GM21786 (cell line): ENCODE measurements at regions not wholly inside any gene's neighbourhood (a gene's known extent, or its start where the extent isn't known, plus 50 kb on each side); places are given as distances from the start of the nearest gene placed in this dataset.
"Not testable (repeated sequence)": the region's sequence is repeated elsewhere in the genome, so short reads cannot be mapped to it uniquely, and the experiment has no call there.

Experiments
- ATAC-seq: cut with Tn5 transposase; IDR thresholded peaks from one replicate; pipeline ENCODE4 v1.9.1; 2021; ENCODE audit not compliant: unreplicated experiment

DNA sequence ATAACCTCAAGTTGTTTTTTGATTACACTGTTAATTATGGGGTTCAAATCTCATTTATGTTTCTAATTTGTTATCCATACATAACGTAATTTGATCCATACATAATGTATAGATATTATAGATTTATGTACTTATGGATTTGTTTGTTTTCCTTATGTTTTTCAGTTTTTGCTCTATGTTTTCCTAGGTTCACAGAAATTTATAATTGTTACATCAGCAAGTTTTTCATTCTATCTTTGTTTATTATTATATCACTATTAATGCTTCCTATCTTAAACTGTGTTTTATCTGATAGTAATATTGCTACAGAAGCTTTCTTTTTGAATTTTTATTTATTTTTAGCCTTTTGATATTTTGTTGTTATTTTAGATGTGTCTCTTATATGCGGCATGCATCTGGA is 194.3 kb upstream of the SOX21 start:
- no peak for ATAC-seq

- ATAC-seq, result no peak
Measured at GRCh38 chr13:94902722-94903407, 190.5 kb upstream of the SOX21 start.

GRCh38 chr13:94901070-94901469 is 188.7 kb upstream of the SOX21 start:
- no peak for ATAC-seq

DNA sequence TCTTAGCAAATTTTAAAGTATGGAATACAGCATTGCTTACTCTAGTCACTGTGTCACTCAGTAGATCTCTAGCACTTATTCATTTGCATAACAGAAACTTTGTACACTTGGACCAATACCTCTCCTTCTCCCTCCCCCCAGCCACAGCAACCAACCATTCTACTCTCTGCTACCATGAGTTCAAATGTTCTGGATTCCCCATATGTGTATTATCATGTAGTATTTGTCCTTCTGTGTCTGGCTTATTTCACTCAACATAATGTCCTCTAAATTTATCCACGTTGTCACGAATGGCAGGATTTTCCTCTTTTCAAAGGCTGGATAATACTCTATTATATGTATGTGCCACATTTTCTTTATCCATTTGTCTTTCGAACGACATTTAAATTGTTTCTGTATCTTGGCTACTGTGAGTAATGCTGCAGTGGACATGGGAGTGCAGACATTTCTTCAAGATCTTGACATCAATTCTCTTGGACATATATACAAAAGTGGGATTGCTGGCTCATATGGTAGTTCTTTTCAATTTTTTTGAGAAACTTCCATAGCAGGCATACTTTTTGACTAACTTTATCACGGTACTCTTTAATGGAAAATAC is 184.5 kb upstream of the SOX21 start:
- ATAC-seq, result no peak

DNA sequence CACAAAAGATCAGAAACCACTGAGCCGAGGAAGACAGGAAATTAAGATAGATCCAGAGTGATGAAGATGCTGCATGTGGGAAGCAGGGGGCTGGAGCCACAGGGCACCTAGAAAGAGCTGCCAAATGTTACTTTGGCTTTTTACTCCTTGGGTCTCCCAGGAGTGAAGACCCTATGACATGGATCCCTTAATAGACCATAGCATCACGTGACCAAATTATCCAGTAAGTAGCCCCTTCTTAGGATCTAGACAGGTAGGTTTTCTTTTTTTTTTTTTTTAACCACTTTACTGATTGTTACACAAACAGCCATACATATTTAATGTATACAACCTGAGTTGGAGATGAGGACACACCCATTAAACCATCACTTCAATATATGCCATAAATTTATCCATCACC is 183.9 kb upstream of the SOX21 start:
- ATAC-seq, result no peak

DNA sequence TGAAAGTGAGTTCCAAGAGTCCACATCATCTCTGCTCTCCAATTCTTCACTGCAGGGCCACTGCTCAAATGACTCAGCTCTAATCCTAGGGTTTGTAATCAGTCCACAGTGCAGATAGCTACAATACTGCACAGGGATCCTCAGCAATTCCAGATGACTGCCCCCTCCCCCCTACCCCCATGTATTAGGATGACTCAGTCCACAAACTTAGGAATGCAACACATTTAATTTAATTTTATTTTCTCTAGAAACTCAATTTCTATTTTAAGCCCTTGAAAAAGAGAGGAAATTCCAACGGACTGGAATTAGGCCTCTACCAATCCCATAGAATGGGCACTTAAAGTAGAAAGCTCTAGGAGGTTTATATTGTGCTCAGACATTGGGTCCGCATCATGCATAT is 173.8 kb upstream of the SOX21 start:
- no peak for ATAC-seq

- ATAC-seq, result no peak
Measured at GRCh38 chr13:94880463-94880862, 168.1 kb upstream of the SOX21 start.

GRCh38 chr13:94878602-94879165 is 166.3 kb upstream of the SOX21 start:
- no peak for ATAC-seq

DNA sequence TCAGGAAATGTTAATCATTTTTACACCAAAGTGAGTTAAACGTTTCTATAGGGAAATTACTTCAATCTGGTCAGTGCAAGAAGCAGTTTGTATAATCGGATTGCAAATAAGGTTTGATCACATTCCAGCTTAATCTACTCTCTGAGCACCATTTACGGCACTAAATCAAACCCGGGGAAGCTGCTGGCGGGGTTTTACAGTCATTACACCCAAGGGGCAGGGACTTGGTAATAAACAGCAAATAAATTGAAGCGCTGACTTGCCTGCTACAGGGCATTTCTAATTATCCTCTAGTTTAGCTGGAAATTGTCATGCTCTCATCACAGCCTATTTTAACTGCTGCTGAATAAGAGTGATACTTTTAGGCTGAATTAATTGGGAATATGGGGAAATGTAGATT is 152.1 kb upstream of the SOX21 start:
- no peak for ATAC-seq

DNA sequence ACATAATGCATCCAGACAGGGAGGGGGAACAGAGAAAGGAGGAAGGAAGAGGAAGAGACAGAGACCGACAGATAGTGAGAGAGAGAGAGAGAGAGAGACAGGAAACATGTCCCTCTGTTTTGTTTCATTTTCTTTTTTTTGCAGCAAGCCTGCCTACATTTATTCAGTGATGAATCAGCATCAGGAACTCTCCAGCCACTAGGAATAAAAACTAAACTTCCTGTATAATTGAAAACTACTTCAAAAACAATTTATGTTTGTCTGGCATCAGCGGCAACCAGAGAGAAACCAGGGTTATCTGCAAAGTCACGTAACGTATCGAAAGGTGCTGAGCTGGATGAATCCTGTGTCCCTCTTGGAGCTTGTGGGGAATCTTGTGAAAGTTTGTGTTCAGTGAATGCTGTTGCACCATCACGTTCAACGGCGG is 148.6 kb upstream of the SOX21 start:
- ATAC-seq, result no peak

GRCh38 chr13:94859811-94860210 is 147.5 kb upstream of the SOX21 start:
- no peak for ATAC-seq

DNA sequence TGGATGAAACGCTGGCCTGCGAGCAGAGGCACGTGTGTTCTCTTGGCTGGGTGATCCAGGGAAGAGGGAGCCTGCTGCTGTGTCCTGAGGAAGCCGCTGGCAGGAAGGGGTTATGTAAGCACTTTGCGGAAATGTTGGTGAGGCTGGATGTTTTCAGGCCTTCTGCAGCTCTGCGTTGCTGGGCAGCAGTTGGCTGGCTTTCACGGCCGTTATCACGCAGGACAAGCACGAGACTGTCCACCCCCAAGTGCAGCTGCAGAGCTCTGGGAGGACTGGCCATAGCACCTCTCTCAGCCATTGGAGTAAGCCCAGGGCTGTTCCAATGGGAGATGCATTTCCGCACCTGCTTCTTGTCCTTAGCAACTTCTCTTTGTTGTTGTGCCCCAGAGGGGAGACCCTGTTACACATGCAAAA is 146.9 kb upstream of the SOX21 start:
- no peak for ATAC-seq

GRCh38 chr13:94858856-94859255 is 146.5 kb upstream of the SOX21 start:
- no peak for ATAC-seq

DNA sequence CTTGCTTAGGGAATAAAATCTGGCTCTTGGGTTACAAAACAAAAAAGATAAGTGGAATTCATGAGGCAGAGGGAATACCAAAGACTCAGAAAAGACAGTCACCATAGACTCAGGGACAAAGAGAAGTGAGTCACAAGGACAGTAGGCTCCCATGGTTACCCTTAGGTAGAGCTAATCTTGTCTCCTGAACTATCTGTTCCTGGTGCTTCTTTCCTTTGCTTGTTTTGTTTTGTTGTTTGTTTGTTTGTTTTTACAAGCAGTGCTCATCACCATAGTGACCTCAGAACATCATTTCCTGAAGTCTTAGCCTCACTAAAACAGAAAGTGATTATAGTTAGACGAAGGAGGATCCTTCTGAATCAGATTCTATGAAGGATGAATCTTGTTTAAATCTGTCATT is 142.3 kb upstream of the SOX21 start:
- no peak for ATAC-seq

GRCh38 chr13:94851576-94851975 is 139.2 kb upstream of the SOX21 start:
- ATAC-seq, result no peak

- no peak for ATAC-seq
Measured at GRCh38 chr13:94849254-94849653, 136.9 kb upstream of the SOX21 start.

GRCh38 chr13:94842901-94843300 is 130.6 kb upstream of the SOX21 start:
- ATAC-seq, result no peak

- ATAC-seq, result not testable (repeated sequence)
Measured at GRCh38 chr13:94837056-94837455, 124.7 kb upstream of the SOX21 start.

- ATAC-seq, result no peak
Measured at GRCh38 chr13:94829837-94830365, 117.6 kb upstream of the SOX21 start.

DNA sequence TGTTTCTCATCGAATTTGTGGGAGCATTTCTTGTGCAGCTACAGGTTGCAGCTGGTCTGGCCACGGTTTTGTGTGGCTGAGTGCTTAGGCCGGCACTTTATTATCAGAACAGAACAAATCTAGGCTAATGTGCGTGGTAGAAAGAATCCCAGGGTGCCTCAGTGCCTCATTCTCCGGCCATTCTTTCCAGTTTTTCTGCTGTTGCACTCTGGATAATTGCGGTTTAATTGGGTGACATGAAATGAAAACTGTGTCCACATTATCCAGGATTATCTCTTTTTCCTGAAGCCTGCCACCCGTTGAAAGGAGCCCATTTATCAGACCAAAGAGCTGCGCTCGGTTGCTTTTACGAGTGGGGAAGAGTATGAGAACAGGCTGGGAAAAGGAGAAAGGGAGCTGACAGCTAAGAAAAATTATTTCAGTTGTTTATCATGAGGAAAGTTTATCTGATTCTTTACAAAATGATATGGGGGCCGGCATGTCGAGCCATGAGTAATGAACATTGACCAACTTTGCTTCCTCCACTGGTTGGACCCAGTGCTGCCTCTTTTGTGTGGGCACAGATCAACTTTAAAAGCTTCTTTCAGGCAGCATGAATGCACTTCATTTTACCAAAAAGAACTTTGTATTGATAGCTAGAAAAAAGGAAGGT is 117.0 kb upstream of the SOX21 start:
- no peak for ATAC-seq

GRCh38 chr13:94827566-94827965 is 115.2 kb upstream of the SOX21 start:
- ATAC-seq, result no peak

DNA sequence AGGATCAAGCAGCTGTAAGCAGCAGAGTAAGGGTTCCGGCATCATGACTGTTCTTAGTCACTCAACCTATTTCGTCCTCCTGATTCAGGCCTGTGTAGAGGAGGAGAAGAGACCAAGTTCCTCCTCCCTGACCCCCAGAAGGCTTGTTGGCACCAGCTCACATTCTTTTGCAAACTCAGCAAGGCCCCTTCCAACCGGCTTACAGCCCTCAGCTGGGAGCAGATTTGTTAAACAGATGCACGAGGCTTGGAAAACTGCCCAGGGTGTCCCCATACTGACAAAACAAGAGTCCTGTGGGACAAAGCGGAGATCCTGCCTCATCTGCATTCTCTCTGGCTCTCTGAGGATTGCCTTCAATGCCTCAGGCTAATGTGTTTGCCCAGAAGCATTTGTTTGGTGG is 113.2 kb upstream of the SOX21 start:
- ATAC-seq, result no peak
